ENCODE measurements at regions not wholly inside any gene's neighbourhood (a gene's known extent, or its start where the extent isn't known, plus 50 kb on each side); places are given as distances from the start of the nearest gene placed in this dataset.

DNA sequence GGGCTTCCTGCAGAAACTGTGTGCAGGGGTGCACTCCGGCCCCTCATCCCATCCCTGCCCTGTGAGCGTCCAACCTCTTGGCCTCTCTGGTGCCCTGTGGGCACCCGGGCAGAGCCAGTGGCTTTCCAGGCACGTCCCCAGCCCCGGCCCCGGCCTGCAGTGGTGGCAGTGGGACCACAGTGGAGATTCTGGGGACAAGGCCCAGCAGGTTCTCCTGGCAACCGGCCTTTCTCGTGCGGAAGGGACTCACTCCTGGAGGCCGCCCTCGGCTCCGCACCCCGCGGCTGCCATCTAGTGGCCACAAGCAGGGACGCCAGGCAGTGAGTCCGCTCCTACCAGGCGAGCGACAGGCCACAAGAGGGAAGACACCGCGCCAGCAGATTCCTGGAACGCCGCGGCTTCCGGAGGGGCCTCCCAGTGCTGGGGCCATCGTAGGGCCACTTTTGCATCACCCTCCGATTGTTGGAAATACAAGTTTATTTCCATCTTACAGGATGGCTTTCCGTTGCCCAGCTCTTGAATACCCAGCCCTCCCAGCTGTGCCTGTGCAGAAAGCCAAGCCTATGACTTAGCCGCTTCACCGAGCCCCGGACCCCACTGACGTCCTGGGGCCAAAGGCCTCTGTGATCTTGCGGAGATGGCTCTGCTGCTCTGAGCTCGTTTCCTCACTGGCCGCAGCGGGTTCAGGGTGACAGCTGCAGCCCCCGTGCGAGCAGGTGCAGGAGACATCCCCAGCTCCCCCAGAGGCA, 357.3 kb downstream of the CTTN start:
- TF ChIP-seq CTCF (IDR thresholded peaks at IDR 0.05), result peak in 1 of 3 donors; percentile 65
- DNase-seq (ENCODE audit: low spot score) (peak; percentile 27), ATAC-seq (ENCODE audit: low FRiP score) (peak; percentile 75)

- ATAC-seq (ENCODE audit: low FRiP score) (no peak), DNase-seq (ENCODE audit: low spot score) (no peak)
- no peak for TF ChIP-seq CTCF (IDR thresholded peaks at IDR 0.05)
Observed at GRCh38 chr11:70756341-70756740, 358.0 kb downstream of the CTTN start.

GRCh38 chr11:70756756-70757155, 358.4 kb downstream of the CTTN start:
- ATAC-seq (ENCODE audit: low FRiP score) (no peak), DNase-seq (ENCODE audit: low spot score) (no peak)
- TF ChIP-seq CTCF (IDR thresholded peaks at IDR 0.05), result no peak

DNA sequence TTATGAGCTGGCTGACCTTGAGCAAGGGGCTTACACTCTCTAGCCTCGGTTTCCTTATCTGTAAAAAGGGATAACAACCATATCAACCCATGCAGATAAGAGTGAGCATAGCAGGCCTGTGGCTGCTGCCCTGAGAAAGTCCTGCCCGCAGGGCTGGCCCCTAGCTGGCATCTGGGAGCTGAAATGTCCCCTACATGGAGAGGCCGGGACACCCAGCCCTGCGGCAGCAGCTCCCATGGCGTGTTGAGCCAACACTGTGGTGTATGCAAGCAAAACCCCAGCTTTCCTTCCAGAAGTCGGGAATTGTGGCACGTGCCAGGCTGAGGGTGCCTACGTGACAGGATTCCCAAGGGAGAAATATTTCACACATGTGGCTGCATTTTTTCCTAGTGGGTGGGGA, 358.9 kb downstream of the CTTN start:
- no peak for DNase-seq (ENCODE audit: low spot score)

DNA sequence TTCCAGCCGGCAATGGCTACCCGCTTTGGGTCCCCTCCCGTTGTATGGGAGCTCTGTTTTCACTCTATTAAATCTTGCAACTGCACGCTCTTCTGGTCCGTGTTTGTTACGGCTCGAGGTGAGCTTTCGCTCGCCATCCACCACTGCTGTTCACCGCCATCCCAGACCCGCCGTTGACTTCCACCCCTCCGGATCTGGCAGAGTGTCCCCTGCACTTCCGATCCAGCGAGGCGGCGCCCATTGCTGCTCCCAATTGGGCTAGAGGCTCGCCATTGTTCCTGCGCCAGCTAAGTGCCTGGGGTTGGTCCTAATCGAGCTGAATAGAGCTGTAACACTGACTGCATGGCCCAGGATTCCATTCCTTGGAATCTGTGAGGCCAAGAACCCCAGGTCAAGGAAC, 359.9 kb downstream of the CTTN start:
- DNase-seq (ENCODE audit: low spot score) (no peak), ATAC-seq (ENCODE audit: low FRiP score) (no peak)
- TF ChIP-seq CTCF (IDR thresholded peaks at IDR 0.05), result no peak

More for the DNA sequence above, 358.9 kb downstream of the CTTN start:
- TF ChIP-seq CTCF (IDR thresholded peaks at IDR 0.05), result no peak
- no peak for ATAC-seq (ENCODE audit: low FRiP score)

DNA sequence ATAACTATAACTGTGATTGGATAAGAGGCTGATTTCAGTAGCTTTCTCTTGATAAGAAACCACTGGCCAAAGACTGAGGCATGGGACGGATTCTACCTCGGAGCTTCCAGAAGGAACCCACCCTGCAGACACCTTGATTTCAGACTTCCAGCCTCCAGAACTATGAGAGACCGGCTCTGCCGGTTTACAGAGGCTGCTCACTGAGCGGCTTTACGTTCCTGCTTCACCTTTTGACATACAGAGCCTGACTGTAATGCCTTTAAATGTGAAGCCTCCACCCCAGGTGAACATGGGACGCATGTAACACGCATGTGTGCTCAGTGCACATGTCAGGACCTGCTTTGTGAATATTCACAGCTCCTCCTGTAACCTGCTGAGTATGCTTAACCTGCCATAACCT, 361.5 kb downstream of the CTTN start:
- DNase-seq (ENCODE audit: low spot score) (no peak), ATAC-seq (ENCODE audit: low FRiP score) (no peak)
- no peak for TF ChIP-seq CTCF (IDR thresholded peaks at IDR 0.05)

GRCh38 chr11:70760416-70761020, 362.2 kb downstream of the CTTN start:
- DNase-seq (ENCODE audit: low spot score) (no peak), ATAC-seq (ENCODE audit: low FRiP score) (no peak)
- TF ChIP-seq CTCF (IDR thresholded peaks at IDR 0.05), result no peak

Data from omental fat pad (tissue), 3 donors.